ENCODE measurements at regions not wholly inside any gene's neighbourhood (a gene's known extent, or its start where the extent isn't known, plus 50 kb on each side); places are given as distances from the start of the nearest gene placed in this dataset.

DNA sequence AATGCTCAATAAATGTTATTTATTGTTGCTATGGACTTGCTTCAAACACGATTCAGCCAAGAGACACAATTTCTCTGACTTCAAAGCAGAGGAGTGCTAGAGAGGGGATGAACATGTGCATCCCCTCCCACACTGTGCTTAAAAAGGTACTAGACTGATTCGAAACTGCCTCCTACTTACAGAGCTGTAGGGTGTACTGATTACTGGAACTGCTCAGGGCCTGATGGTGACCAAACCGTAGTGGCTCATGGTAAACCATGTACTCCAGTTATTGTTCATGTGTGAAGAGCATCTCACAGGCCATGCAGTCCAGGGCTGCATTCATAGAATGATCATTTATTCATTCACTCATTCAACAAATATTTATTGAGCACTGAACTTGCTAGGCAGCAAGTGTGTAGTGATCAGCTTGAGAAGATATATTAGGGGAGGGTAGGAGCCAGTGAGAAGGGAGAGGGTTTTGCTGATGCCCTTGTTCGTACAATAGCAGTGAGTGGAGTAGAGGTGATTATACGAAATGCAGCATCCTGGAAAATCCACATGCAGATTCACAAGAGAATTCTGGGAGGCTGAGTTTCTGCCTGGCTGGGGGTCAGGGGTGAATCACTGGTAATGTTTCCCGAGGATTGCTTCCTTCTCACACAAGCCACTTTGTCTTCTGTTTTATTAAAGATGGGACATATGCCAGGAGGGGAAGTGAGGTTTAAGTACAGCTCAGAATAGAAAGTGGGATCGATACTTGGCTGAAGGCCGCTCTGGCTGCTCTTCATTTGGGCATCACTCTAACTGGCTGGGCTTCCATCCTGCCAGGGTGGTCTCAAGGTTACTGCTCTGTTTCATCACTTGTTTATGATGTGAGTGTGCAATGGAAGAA is 245.4 kb downstream of the RAD51AP2 start:
- TF ChIP-seq CTCF (IDR thresholded peaks at IDR 0.05; ENCODE audit: poor library complexity) (no peak), EZH2 (IDR thresholded peaks at IDR 0.05; ENCODE audit: borderline replicate concordance) (no peak)

Data from hepatocyte (in vitro differentiated cells).